ENCODE measurements at regions not wholly inside any gene's neighbourhood (a gene's known extent, or its start where the extent isn't known, plus 50 kb on each side); places are given as distances from the start of the nearest gene placed in this dataset.
"Not testable (repeated sequence)": the region's sequence is repeated elsewhere in the genome, so short reads cannot be mapped to it uniquely, and the experiment has no call there.

- Histone ChIP-seq H3K27me3 (ENCODE audit: insufficient read depth, low read length, poor library complexity) (peaks cover 6% of the 10 kb centered on the region), H2AFZ (ENCODE audit: low read depth, low read length) (no peak overlapping the region), H3K9me3 (ENCODE audit: insufficient read depth, low read length, severe bottlenecking) (no peaks in the 10 kb centered on the region), H3K4me1 (ENCODE audit: insufficient read depth, low read length) (no peaks in the 10 kb centered on the region), H3K9ac (ENCODE audit: low read depth, low read length) (no peak overlapping the region), H3K36me3 (ENCODE audit: insufficient read depth, low read length) (no peaks in the 10 kb centered on the region), H3K79me2 (ENCODE audit: insufficient read depth, low read length) (no peaks in the 10 kb centered on the region), H3K4me2 (ENCODE audit: insufficient read depth, low read length) (no peak overlapping the region), H4K20me1 (ENCODE audit: insufficient read depth, low read length) (no peaks in the 10 kb centered on the region), H3K4me3 (ENCODE audit: low read depth in 1 of 2, low read length in 2 of 2) (no peak overlapping the region), H3K27ac (ENCODE audit: low read length) (no peak overlapping the region)
- no peak for TF ChIP-seq EZH2 (IDR thresholded peaks at IDR 0.05; ENCODE audit: borderline replicate concordance, low read depth, low read length, severe bottlenecking)
- TF ChIP-seq CTCF (IDR thresholded peaks at IDR 0.05; ENCODE audit: borderline replicate concordance, extremely low read depth, low read length, poor library complexity, severe bottlenecking), result no peak
- no peak for DNase-seq
- no peak for ATAC-seq (ENCODE audit: insufficient read depth, low read depth)
These were observed 109.5 kb downstream of the RPLP1 start for GRCh38 chr15:69562116-69562515.

GRCh38 chr15:69562564-69562963, 109.9 kb downstream of the RPLP1 start:
- DNase-seq, result no peak
- Histone ChIP-seq H3K79me2 (ENCODE audit: insufficient read depth, low read length) (no peaks in the 10 kb centered on the region), H3K9me3 (ENCODE audit: insufficient read depth, low read length, severe bottlenecking) (no peaks in the 10 kb centered on the region), H3K4me3 (ENCODE audit: low read depth in 1 of 2, low read length in 2 of 2) (no peak overlapping the region), H2AFZ (ENCODE audit: low read depth, low read length) (no peak overlapping the region), H3K27ac (ENCODE audit: low read length) (no peak overlapping the region), H3K9ac (ENCODE audit: low read depth, low read length) (no peak overlapping the region), H3K4me2 (ENCODE audit: insufficient read depth, low read length) (no peak overlapping the region), H3K27me3 (ENCODE audit: insufficient read depth, low read length, poor library complexity) (peaks cover 6% of the 10 kb centered on the region), H3K36me3 (ENCODE audit: insufficient read depth, low read length) (no peaks in the 10 kb centered on the region), H4K20me1 (ENCODE audit: insufficient read depth, low read length) (no peaks in the 10 kb centered on the region), H3K4me1 (ENCODE audit: insufficient read depth, low read length) (no peaks in the 10 kb centered on the region)
- no peak for ATAC-seq (ENCODE audit: insufficient read depth, low read depth)
- no peak for TF ChIP-seq CTCF (IDR thresholded peaks at IDR 0.05; ENCODE audit: borderline replicate concordance, extremely low read depth, low read length, poor library complexity, severe bottlenecking)
- TF ChIP-seq EZH2 (IDR thresholded peaks at IDR 0.05; ENCODE audit: borderline replicate concordance, low read depth, low read length, severe bottlenecking), result no peak

DNA sequence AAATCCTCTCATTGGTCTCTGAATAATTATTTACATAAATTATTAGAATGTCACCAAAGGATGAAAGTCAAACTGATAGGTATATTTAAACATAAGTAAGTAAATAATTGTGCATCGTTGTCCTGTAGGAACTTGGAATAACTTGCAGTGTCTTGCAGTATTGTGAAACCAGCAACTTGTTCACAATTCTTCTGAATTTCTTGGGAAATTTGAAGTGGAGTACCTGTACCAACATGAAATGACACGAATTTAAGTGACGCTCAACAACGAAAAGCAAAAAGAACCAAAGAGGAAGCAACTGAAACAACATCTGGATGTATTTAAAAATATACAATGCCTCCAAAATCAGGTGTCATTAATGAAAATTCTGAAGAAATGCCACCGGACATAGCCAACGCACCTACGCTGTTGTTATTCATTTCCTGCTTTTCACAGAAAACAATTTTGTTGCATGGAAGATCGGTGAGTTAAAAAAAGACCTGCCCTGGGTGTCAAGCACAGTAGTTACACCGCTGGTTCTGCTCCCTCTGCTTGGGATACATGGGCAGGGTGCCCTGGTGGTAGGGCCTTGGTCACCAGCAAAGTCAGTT, 112.5 kb downstream of the RPLP1 start:
- H3K79me2 ChIP-seq (ENCODE audit: insufficient read depth, low read length), result no peaks in the 10 kb centered on the region
- no peak overlapping the region for H3K4me2 ChIP-seq (ENCODE audit: insufficient read depth, low read length)
- no peaks in the 10 kb centered on the region for H3K9me3 ChIP-seq (ENCODE audit: insufficient read depth, low read length, severe bottlenecking)
- H3K4me3 ChIP-seq (ENCODE audit: low read depth in 1 of 2, low read length in 2 of 2), result no peak overlapping the region
- H3K27me3 ChIP-seq (ENCODE audit: insufficient read depth, low read length, poor library complexity), result peaks cover 6% of the 10 kb centered on the region
- H2AFZ ChIP-seq (ENCODE audit: low read depth, low read length), result no peak overlapping the region
- no peaks in the 10 kb centered on the region for H3K36me3 ChIP-seq (ENCODE audit: insufficient read depth, low read length)
- no peak overlapping the region for H3K9ac ChIP-seq (ENCODE audit: low read depth, low read length)
- no peaks in the 10 kb centered on the region for H4K20me1 ChIP-seq (ENCODE audit: insufficient read depth, low read length)
- DNase-seq (no peak), ATAC-seq (ENCODE audit: insufficient read depth, low read depth) (no peak)
- H3K4me1 ChIP-seq (ENCODE audit: insufficient read depth, low read length), result no peaks in the 10 kb centered on the region
- no peak overlapping the region for H3K27ac ChIP-seq (ENCODE audit: low read length)
- no peak for TF ChIP-seq EZH2 (IDR thresholded peaks at IDR 0.05; ENCODE audit: borderline replicate concordance, low read depth, low read length, severe bottlenecking)
- TF ChIP-seq CTCF (IDR thresholded peaks at IDR 0.05; ENCODE audit: borderline replicate concordance, extremely low read depth, low read length, poor library complexity, severe bottlenecking), result no peak

- H3K4me3 ChIP-seq (ENCODE audit: low read depth in 1 of 2, low read length in 2 of 2); H3K79me2 ChIP-seq (ENCODE audit: insufficient read depth, low read length); H3K4me1 ChIP-seq (ENCODE audit: insufficient read depth, low read length); H3K9me3 ChIP-seq (ENCODE audit: insufficient read depth, low read length, severe bottlenecking); H3K9ac ChIP-seq (ENCODE audit: low read depth, low read length); H4K20me1 ChIP-seq (ENCODE audit: insufficient read depth, low read length); H3K4me2 ChIP-seq (ENCODE audit: insufficient read depth, low read length); ATAC-seq (ENCODE audit: insufficient read depth, low read depth); H3K27me3 ChIP-seq (ENCODE audit: insufficient read depth, low read length, poor library complexity); H3K36me3 ChIP-seq (ENCODE audit: insufficient read depth, low read length); H3K27ac ChIP-seq (ENCODE audit: low read length); DNase-seq; H2AFZ ChIP-seq (ENCODE audit: low read depth, low read length): not testable (repeated sequence)
These were observed 114.7 kb downstream of the RPLP1 start for GRCh38 chr15:69567238-69567760.
